ENCODE measurements at regions not wholly inside any gene's neighbourhood (a gene's known extent, or its start where the extent isn't known, plus 50 kb on each side); places are given as distances from the start of the nearest gene placed in this dataset.

DNA sequence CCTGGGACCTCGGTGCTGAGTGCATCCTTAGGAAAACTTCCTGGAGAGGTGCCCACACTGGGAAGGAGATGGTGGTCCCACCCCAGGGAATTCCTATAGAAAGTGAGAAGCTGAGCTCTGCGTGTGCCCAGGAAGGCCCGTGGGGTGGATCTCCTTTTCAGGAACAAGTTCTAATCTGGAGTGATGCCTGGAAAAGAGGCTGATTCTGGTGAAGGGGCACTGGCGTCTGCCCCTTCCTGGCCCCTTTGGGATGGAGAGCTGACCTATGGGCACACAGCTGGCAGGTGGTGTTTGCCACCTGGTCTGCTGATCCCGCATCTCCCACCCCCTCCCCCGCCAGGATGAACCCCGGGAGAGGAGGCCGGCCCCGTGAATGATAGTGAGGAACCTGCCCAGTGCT lies 142.0 kb upstream of the RTL1 start:
- no peak for TF ChIP-seq POLR2A (IDR thresholded peaks at IDR 0.05; ENCODE audit: low read length)
- no peak for TF ChIP-seq GATA1 (IDR thresholded peaks at IDR 0.05; ENCODE audit: low read depth, low read length)
